ENCODE measurements at regions not wholly inside any gene's neighbourhood (a gene's known extent, or its start where the extent isn't known, plus 50 kb on each side); places are given as distances from the start of the nearest gene placed in this dataset.

DNA sequence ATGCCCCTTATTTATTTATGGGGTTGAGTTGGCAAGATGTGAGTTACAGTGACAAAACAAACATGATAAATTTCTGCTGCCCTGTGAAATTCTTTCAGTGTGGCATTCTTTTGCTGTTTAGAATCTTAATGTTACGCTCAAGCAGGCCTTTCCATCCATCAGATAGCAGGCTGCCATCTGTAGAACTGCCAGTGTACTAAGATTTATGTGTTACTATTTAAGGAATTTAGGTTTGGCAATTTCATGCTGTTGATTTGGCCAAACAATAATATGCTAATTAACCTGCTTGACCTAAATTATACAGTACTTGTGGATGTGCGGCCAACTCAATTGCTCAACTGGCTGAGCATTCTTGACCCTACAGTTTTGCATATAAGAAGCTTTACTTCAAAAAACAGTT is 477.7 kb upstream of the TPK1 start:
- H3K27ac ChIP-seq (ENCODE audit: low read depth, low read length): no peak overlapping the region
- no peak overlapping the region for H2BK5ac ChIP-seq (ENCODE audit: low read depth, low read length, poor library complexity)
- no peak overlapping the region for H3K4me3 ChIP-seq (ENCODE audit: low read depth, low read length)
- no peak overlapping the region for H4K8ac ChIP-seq (ENCODE audit: low read depth, low read length)
- H3K4me2 ChIP-seq (ENCODE audit: low read length): no peak overlapping the region
- WGBS (ENCODE audit: extremely low coverage, insufficient coverage, insufficient read length): no CpG with 5 or more reads among the region's 2 CpGs
- no peaks in the 10 kb centered on the region for H3K79me2 ChIP-seq (ENCODE audit: control insufficient read depth, insufficient read depth, low read length, poor library complexity)
- no peaks in the 10 kb centered on the region for H3K4me1 ChIP-seq (ENCODE audit: control insufficient read depth in 1 of 2, insufficient read depth in 2 of 2, low read length in 2 of 2)
- DNase-seq: no peak
- H3K14ac ChIP-seq (ENCODE audit: low read length): no peak overlapping the region
- no peaks in the 10 kb centered on the region for H3K27me3 ChIP-seq (ENCODE audit: insufficient read depth, low read length)
- H4K12ac ChIP-seq (ENCODE audit: low read depth, low read length): no peak overlapping the region
- H4K91ac ChIP-seq (ENCODE audit: low read depth, low read length): no peak overlapping the region
- H3K36me3 ChIP-seq (ENCODE audit: control insufficient read depth in 1 of 2, insufficient read depth in 2 of 2, low read length in 2 of 2): no peaks in the 10 kb centered on the region
- no peak overlapping the region for H2BK120ac ChIP-seq (ENCODE audit: insufficient read depth, low read length, poor library complexity)
- H3K9ac ChIP-seq (ENCODE audit: low read length): no peak overlapping the region
- H3K9me3 ChIP-seq (ENCODE audit: insufficient read depth, low read depth, low read length): no peaks in the 10 kb centered on the region
- no peak overlapping the region for H2AFZ ChIP-seq (ENCODE audit: insufficient read depth, low read length, poor library complexity)
- no peak overlapping the region for H3K18ac ChIP-seq (ENCODE audit: low read length)
- no peak overlapping the region for H2AK5ac ChIP-seq (ENCODE audit: low read length)
- no peak overlapping the region for H3K23ac ChIP-seq (ENCODE audit: low read length)
- H3K79me1 ChIP-seq (ENCODE audit: low read length): no peaks in the 10 kb centered on the region
- H2BK12ac ChIP-seq (ENCODE audit: low read length): no peak overlapping the region
- H3K4ac ChIP-seq (ENCODE audit: low read depth, low read length): no peak overlapping the region

DNA sequence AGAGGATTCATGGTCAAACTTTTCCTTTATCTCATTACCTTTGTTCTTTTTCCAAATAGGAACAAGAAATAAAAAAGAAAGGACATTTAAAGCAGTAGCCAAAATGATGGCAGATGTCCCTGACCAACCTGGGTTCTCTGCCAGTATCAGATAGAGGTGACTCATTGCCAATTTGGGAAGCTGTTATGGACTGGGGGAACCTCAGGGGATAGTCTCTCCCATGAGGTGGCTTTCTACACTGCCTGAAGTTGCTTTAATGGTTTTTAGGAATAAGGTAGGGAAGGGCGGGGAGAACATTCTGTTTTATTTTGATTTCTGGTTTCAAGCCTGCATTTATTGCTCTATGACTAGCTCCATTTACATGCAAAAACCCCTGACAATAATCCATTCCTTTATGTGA is 457.9 kb upstream of the TPK1 start:
- no peaks in the 10 kb centered on the region for H3K79me2 ChIP-seq (ENCODE audit: control insufficient read depth, insufficient read depth, low read length, poor library complexity)
- H3K4me2 ChIP-seq (ENCODE audit: low read length): no peak overlapping the region
- no peak for DNase-seq
- H3K4me1 ChIP-seq (ENCODE audit: control insufficient read depth in 1 of 2, insufficient read depth in 2 of 2, low read length in 2 of 2): no peaks in the 10 kb centered on the region
- H3K27me3 ChIP-seq (ENCODE audit: insufficient read depth, low read length): no peaks in the 10 kb centered on the region
- H3K23ac ChIP-seq (ENCODE audit: low read length): no peak overlapping the region
- no peak overlapping the region for H2BK5ac ChIP-seq (ENCODE audit: low read depth, low read length, poor library complexity)
- no peak overlapping the region for H3K18ac ChIP-seq (ENCODE audit: low read length)
- H2AFZ ChIP-seq (ENCODE audit: insufficient read depth, low read length, poor library complexity): no peak overlapping the region
- H4K8ac ChIP-seq (ENCODE audit: low read depth, low read length): no peak overlapping the region
- no peaks in the 10 kb centered on the region for H3K79me1 ChIP-seq (ENCODE audit: low read length)
- no peak overlapping the region for H3K27ac ChIP-seq (ENCODE audit: low read depth, low read length)
- H4K91ac ChIP-seq (ENCODE audit: low read depth, low read length): no peak overlapping the region
- H2AK5ac ChIP-seq (ENCODE audit: low read length): no peak overlapping the region
- no peak overlapping the region for H4K12ac ChIP-seq (ENCODE audit: low read depth, low read length)
- no peak overlapping the region for H2BK12ac ChIP-seq (ENCODE audit: low read length)
- H3K4ac ChIP-seq (ENCODE audit: low read depth, low read length): no peak overlapping the region
- H2BK120ac ChIP-seq (ENCODE audit: insufficient read depth, low read length, poor library complexity): no peak overlapping the region
- no peaks in the 10 kb centered on the region for H3K9me3 ChIP-seq (ENCODE audit: insufficient read depth, low read depth, low read length)
- no peak overlapping the region for H3K9ac ChIP-seq (ENCODE audit: low read length)
- H3K4me3 ChIP-seq (ENCODE audit: low read depth, low read length): no peak overlapping the region
- H3K36me3 ChIP-seq (ENCODE audit: control insufficient read depth in 1 of 2, insufficient read depth in 2 of 2, low read length in 2 of 2): no peaks in the 10 kb centered on the region
- H3K14ac ChIP-seq (ENCODE audit: low read length): no peak overlapping the region
- WGBS (ENCODE audit: extremely low coverage, insufficient coverage, insufficient read length): no CpG with 5 or more reads among the region's 1 CpG

DNA sequence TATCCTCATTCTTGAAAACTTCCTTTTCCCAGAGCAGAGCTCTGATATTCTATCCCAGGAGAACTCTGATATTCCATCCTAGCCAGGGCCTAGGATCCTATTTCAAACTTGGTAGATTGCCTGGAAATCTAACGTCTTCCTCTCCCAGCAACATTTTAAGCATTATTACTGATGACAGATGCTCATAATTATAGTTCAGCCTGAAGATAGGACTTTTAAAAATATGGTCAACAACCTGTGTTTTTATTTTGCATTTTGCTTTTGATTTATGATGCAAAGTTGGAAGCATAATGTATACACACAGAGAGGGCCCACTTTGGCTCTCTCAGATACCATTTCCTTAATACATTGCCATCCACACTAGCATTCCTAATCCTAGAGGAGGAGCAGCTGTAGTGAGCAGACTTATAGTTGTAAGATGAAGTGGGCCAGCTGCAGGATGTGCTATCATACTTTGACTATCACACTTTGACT is 457.4 kb upstream of the TPK1 start:
- no peak overlapping the region for H4K12ac ChIP-seq (ENCODE audit: low read depth, low read length)
- no peak overlapping the region for H4K91ac ChIP-seq (ENCODE audit: low read depth, low read length)
- H4K8ac ChIP-seq (ENCODE audit: low read depth, low read length): no peak overlapping the region
- no peak overlapping the region for H2BK120ac ChIP-seq (ENCODE audit: insufficient read depth, low read length, poor library complexity)
- H3K4me3 ChIP-seq (ENCODE audit: low read depth, low read length): no peak overlapping the region
- H3K18ac ChIP-seq (ENCODE audit: low read length): no peak overlapping the region
- no peak overlapping the region for H2BK5ac ChIP-seq (ENCODE audit: low read depth, low read length, poor library complexity)
- no peak overlapping the region for H3K27ac ChIP-seq (ENCODE audit: low read depth, low read length)
- H3K4me2 ChIP-seq (ENCODE audit: low read length): no peak overlapping the region
- WGBS (ENCODE audit: extremely low coverage, insufficient coverage, insufficient read length): no CpG with 5 or more reads among the region's 1 CpG
- no peak overlapping the region for H3K9ac ChIP-seq (ENCODE audit: low read length)
- no peak overlapping the region for H2AFZ ChIP-seq (ENCODE audit: insufficient read depth, low read length, poor library complexity)
- H3K79me1 ChIP-seq (ENCODE audit: low read length): no peaks in the 10 kb centered on the region
- no peak for DNase-seq
- H3K36me3 ChIP-seq (ENCODE audit: control insufficient read depth in 1 of 2, insufficient read depth in 2 of 2, low read length in 2 of 2): no peaks in the 10 kb centered on the region
- H2BK12ac ChIP-seq (ENCODE audit: low read length): no peak overlapping the region
- no peaks in the 10 kb centered on the region for H3K79me2 ChIP-seq (ENCODE audit: control insufficient read depth, insufficient read depth, low read length, poor library complexity)
- H3K27me3 ChIP-seq (ENCODE audit: insufficient read depth, low read length): no peaks in the 10 kb centered on the region
- no peak overlapping the region for H3K23ac ChIP-seq (ENCODE audit: low read length)
- H2AK5ac ChIP-seq (ENCODE audit: low read length): no peak overlapping the region
- no peaks in the 10 kb centered on the region for H3K9me3 ChIP-seq (ENCODE audit: insufficient read depth, low read depth, low read length)
- no peak overlapping the region for H3K4ac ChIP-seq (ENCODE audit: low read depth, low read length)
- H3K14ac ChIP-seq (ENCODE audit: low read length): no peak overlapping the region
- no peaks in the 10 kb centered on the region for H3K4me1 ChIP-seq (ENCODE audit: control insufficient read depth in 1 of 2, insufficient read depth in 2 of 2, low read length in 2 of 2)

DNA sequence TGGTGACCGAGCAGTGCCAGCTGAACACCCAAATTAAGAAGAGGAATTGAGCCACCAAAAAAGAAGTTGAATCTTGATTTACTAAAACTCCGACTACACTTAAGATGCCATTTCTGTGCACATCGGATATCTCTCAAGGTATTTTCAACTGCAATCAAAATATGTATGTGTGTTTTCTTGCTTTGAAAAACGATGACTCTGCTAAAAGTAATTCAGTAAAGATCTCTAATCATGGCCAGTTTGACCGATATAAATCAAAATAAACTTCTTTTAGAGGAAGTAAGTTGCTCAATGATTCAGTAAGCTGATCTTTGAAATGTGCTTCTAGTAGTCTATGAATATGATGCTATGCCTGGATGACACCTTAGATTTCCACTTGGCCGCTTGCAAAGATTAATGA is 453.5 kb upstream of the TPK1 start:
- no peak overlapping the region for H4K91ac ChIP-seq (ENCODE audit: low read depth, low read length)
- H2BK12ac ChIP-seq (ENCODE audit: low read length): no peak overlapping the region
- no peak overlapping the region for H4K12ac ChIP-seq (ENCODE audit: low read depth, low read length)
- no peak overlapping the region for H3K4me2 ChIP-seq (ENCODE audit: low read length)
- H3K23ac ChIP-seq (ENCODE audit: low read length): no peak overlapping the region
- no peak for DNase-seq
- no CpG with 5 or more reads among the region's 6 CpGs for WGBS (ENCODE audit: extremely low coverage, insufficient coverage, insufficient read length)
- no peak overlapping the region for H3K18ac ChIP-seq (ENCODE audit: low read length)
- no peak overlapping the region for H3K9ac ChIP-seq (ENCODE audit: low read length)
- H3K27ac ChIP-seq (ENCODE audit: low read depth, low read length): no peak overlapping the region
- H3K4me3 ChIP-seq (ENCODE audit: low read depth, low read length): no peak overlapping the region
- no peak overlapping the region for H4K8ac ChIP-seq (ENCODE audit: low read depth, low read length)
- H2AFZ ChIP-seq (ENCODE audit: insufficient read depth, low read length, poor library complexity): no peak overlapping the region
- no peaks in the 10 kb centered on the region for H3K27me3 ChIP-seq (ENCODE audit: insufficient read depth, low read length)
- H3K4me1 ChIP-seq (ENCODE audit: control insufficient read depth in 1 of 2, insufficient read depth in 2 of 2, low read length in 2 of 2): no peaks in the 10 kb centered on the region
- no peak overlapping the region for H3K4ac ChIP-seq (ENCODE audit: low read depth, low read length)
- no peaks in the 10 kb centered on the region for H3K79me1 ChIP-seq (ENCODE audit: low read length)
- H2BK120ac ChIP-seq (ENCODE audit: insufficient read depth, low read length, poor library complexity): no peak overlapping the region
- H3K79me2 ChIP-seq (ENCODE audit: control insufficient read depth, insufficient read depth, low read length, poor library complexity): no peaks in the 10 kb centered on the region
- no peaks in the 10 kb centered on the region for H3K36me3 ChIP-seq (ENCODE audit: control insufficient read depth in 1 of 2, insufficient read depth in 2 of 2, low read length in 2 of 2)
- no peak overlapping the region for H2AK5ac ChIP-seq (ENCODE audit: low read length)
- no peak overlapping the region for H3K14ac ChIP-seq (ENCODE audit: low read length)
- no peak overlapping the region for H2BK5ac ChIP-seq (ENCODE audit: low read depth, low read length, poor library complexity)
- no peaks in the 10 kb centered on the region for H3K9me3 ChIP-seq (ENCODE audit: insufficient read depth, low read depth, low read length)

Data from trophoblast cell (in vitro differentiated cells and primary cell).